ENCODE measurements at regions not wholly inside any gene's neighbourhood (a gene's known extent, or its start where the extent isn't known, plus 50 kb on each side); places are given as distances from the start of the nearest gene placed in this dataset.
"Not testable (repeated sequence)": the region's sequence is repeated elsewhere in the genome, so short reads cannot be mapped to it uniquely, and the experiment has no call there.

DNA sequence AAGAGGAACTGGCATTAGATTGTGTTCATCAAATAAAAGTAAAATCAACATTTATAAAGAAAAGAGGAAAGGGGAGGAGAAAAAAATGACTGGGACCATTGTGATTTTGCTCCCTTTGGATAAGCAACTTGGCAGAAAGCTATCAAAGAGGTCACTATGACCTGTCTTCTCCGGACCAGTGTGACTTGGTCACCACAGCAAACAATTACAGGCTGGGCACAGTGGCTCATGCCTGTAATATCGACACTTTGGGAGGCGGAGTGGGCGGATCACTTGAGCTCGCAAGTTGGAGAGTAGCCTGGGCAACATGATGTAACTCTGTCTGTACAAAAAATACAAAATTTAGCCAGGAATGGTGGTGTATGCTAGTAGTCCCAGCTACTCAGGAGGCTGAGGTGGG is 55.5 kb upstream of the PPIAL4F start:
- H3K4me3 Mint-ChIP-seq (ENCODE audit: low read depth, unreplicated experiment); BruUV-seq (replicated peaks); H3K27ac Mint-ChIP-seq (ENCODE audit: unreplicated experiment); H3K9me3 Mint-ChIP-seq (ENCODE audit: low read depth, unreplicated experiment); intact Hi-C loops (cut with micrococcal nuclease; ENCODE audit: unreplicated experiment); H3K36me3 Mint-ChIP-seq (ENCODE audit: insufficient read depth, unreplicated experiment); DNase-seq; H3K4me1 Mint-ChIP-seq (ENCODE audit: low read depth, unreplicated experiment); CTCF ChIA-PET: not testable (repeated sequence)
- H3K27me3 Mint-ChIP-seq (ENCODE audit: unreplicated experiment) = peaks cover 18% of the 10 kb centered on the region

GRCh38 chr1:144538736-144539135 is 54.0 kb upstream of the PPIAL4F start:
- H3K36me3 Mint-ChIP-seq (ENCODE audit: insufficient read depth, unreplicated experiment); BruUV-seq (replicated peaks); H3K4me3 Mint-ChIP-seq (ENCODE audit: low read depth, unreplicated experiment); CTCF ChIA-PET; intact Hi-C loops (cut with micrococcal nuclease; ENCODE audit: unreplicated experiment); H3K9me3 Mint-ChIP-seq (ENCODE audit: low read depth, unreplicated experiment); H3K27ac Mint-ChIP-seq (ENCODE audit: unreplicated experiment); DNase-seq; H3K4me1 Mint-ChIP-seq (ENCODE audit: low read depth, unreplicated experiment); H3K27me3 Mint-ChIP-seq (ENCODE audit: unreplicated experiment): not testable (repeated sequence)

DNA sequence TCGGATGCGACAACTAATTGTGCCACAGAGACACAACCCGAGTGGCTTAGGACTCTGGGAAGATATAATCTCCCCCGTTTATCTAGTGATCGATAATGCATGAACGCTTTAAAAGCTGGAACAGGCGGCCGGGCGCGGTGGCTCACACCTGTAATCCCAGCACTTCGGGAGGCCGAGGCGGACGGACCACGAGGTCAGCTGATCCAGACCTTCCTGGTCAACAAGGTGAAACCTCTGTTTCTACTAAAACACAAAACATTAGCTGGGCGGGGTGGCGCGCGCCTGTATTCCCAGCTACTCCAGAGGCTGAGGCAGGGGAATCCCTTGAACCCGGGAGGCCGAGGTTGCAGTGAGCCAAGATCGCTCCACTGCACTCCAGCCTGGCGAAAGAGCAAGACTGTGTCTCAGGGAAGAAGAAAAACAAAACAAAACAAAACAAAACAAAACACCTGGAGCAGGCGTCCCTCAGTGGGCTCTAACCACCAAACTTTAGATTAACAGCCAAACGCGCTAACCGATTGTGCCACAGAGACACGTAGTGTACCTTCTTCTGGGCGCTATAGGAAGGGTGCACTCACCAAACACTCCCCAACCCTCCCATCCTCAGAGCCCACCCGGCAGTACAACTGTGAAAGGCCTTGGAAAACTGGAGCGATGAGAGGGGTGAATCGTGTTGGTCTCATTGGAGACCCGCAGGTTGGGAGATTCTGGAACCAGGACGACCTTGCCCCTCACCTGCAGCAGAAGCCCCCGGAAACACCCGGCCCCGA is 53.3 kb upstream of the PPIAL4F start:
- H3K4me1 Mint-ChIP-seq (ENCODE audit: low read depth, unreplicated experiment); BruUV-seq (replicated peaks); H3K27ac Mint-ChIP-seq (ENCODE audit: unreplicated experiment); H3K36me3 Mint-ChIP-seq (ENCODE audit: insufficient read depth, unreplicated experiment); H3K4me3 Mint-ChIP-seq (ENCODE audit: low read depth, unreplicated experiment); CTCF ChIA-PET; intact Hi-C loops (cut with micrococcal nuclease; ENCODE audit: unreplicated experiment); DNase-seq; H3K27me3 Mint-ChIP-seq (ENCODE audit: unreplicated experiment); H3K9me3 Mint-ChIP-seq (ENCODE audit: low read depth, unreplicated experiment): not testable (repeated sequence)

Measured in Calu3 (cell line).